GM23338 (cell line): ENCODE measurements at regions not wholly inside any gene's neighbourhood (a gene's known extent, or its start where the extent isn't known, plus 50 kb on each side); places are given as distances from the start of the nearest gene placed in this dataset.

Experiments used
- ATAC-seq: fragments of 200-7000 bp; cut with Tn5 transposase; 3 replicates; pipeline ENCODE4 v1.9.1; 2020
- DNase-seq: peaks from one replicate; pipeline ENCODE4 v3.0.0-alpha.2; 2015; ENCODE audit warnings: low spot score
- H2AFZ ChIP-seq: fragments of 200-600 bp; sonication (generic); 2 replicates; pipeline ENCODE4 v1.8.0; 2016; ENCODE audit warnings: antibody characterized with exemption, mild to moderate bottlenecking, moderate library complexity
- H3F3A ChIP-seq: fragments of 200-600 bp; sonication (generic); replicated peaks from 2 replicates; pipeline ENCODE4 v1.8.0; 2017; ENCODE audit warnings: antibody characterized with exemption, mixed run types, low read depth
- H3K27ac ChIP-seq: fragments of 200-600 bp; sonication (generic); 2 replicates; pipeline ENCODE4 v1.6.1; 2016; ENCODE audit warnings: low read depth
- H3K27me3 ChIP-seq: fragments of 200-600 bp; sonication (generic); 2 replicates; pipeline ENCODE4 v1.8.0; 2016; ENCODE audit warnings: mild to moderate bottlenecking, mixed run types, moderate library complexity; ENCODE audit not compliant: insufficient read depth
- H3K36me3 ChIP-seq: fragments of 200-600 bp; sonication (generic); 2 replicates; pipeline ENCODE4 v1.8.0; 2016; ENCODE audit warnings: mild to moderate bottlenecking; ENCODE audit not compliant: insufficient read depth
- H3K4me1 ChIP-seq: fragments of 200-600 bp; sonication (generic); 2 replicates; pipeline ENCODE4 v1.8.0; 2016; ENCODE audit warnings: mild to moderate bottlenecking, moderate library complexity; ENCODE audit not compliant: insufficient read depth
- H3K4me2 ChIP-seq: fragments of 200-600 bp; sonication (generic); 2 replicates; pipeline ENCODE4 v1.7.1; 2017; ENCODE audit warnings: mixed run types
- H3K4me3 ChIP-seq: fragments of 200-600 bp; sonication (generic); 2 replicates; pipeline ENCODE4 v1.6.1; 2016; ENCODE audit warnings: mixed run types
- H3K79me2 ChIP-seq: fragments of 200-600 bp; sonication (generic); replicated peaks from 2 replicates; pipeline ENCODE4 v1.8.0; 2017; ENCODE audit warnings: mild to moderate bottlenecking; ENCODE audit not compliant: insufficient read depth
- H3K9me2 ChIP-seq: fragments of 200-600 bp; sonication (generic); 2 replicates; pipeline ENCODE4 v1.8.0; 2017; ENCODE audit not compliant: insufficient read depth
- H4K20me1 ChIP-seq: fragments of 200-600 bp; sonication (generic); replicated peaks from 2 replicates; pipeline ENCODE4 v1.8.0; 2017; ENCODE audit warnings: mild to moderate bottlenecking; ENCODE audit not compliant: insufficient read depth
- H3K27ac Mint-ChIP-seq: 2 replicates; pipeline ENCODE4 v1.8.0; 2020; ENCODE audit warnings: inconsistent platforms, mild to moderate bottlenecking, moderate library complexity, mixed read lengths
- H3K27me3 Mint-ChIP-seq: 3 replicates; pipeline ENCODE4 v1.8.0; 2022; ENCODE audit warnings: low read depth, mild to moderate bottlenecking, moderate library complexity, mixed read lengths, inconsistent platforms; ENCODE audit not compliant: insufficient read depth, poor library complexity
- H3K36me3 Mint-ChIP-seq: 3 replicates; pipeline ENCODE4 v1.8.0; 2021; ENCODE audit warnings: low read depth, mild to moderate bottlenecking, inconsistent platforms, moderate library complexity, mixed read lengths
- H3K4me1 Mint-ChIP-seq: 3 replicates; pipeline ENCODE4 v1.8.0; 2020; ENCODE audit warnings: mild to moderate bottlenecking, inconsistent platforms, mixed read lengths
- H3K4me3 Mint-ChIP-seq: 3 replicates; pipeline ENCODE4 v1.8.0; 2021; ENCODE audit warnings: moderate library complexity, mild to moderate bottlenecking, inconsistent platforms, mixed read lengths
- H3K9me3 Mint-ChIP-seq: 3 replicates; pipeline ENCODE4 v1.8.0; 2020; ENCODE audit warnings: moderate library complexity, mild to moderate bottlenecking, inconsistent platforms, mixed read lengths
- CREB1 ChIP-seq: fragments of 250-450 bp; sonication (Bioruptor Pico); IDR thresholded peaks from 2 replicates; pipeline ENCODE4 v1.5.0; 2020; ENCODE audit warnings: low read depth, mild to moderate bottlenecking, moderate library complexity
- CTCF ChIP-seq, 2 experiments: fragments of 200-600 bp in 1 of 2; sonication (generic) in 1 of 2; conservative IDR thresholded peaks; 2 replicates each; pipeline versions ENCODE4 v1.5.1 to v1.6.1; 2016 to 2017; ENCODE audit warnings: antibody characterized with exemption in 2 of 2, low read depth in 2 of 2, mild to moderate bottlenecking in 2 of 2, moderate library complexity in 1 of 2
- EZH2 ChIP-seq: fragments of 200-600 bp; sonication (generic); IDR thresholded peaks from one replicate; pipeline ENCODE4 v1.8.0; 2017; ENCODE audit warnings: antibody characterized with exemption, mild to moderate bottlenecking, low read depth; ENCODE audit not compliant: unreplicated experiment
- EZH2phosphoT487 ChIP-seq: fragments of 200-600 bp; sonication (generic); IDR thresholded peaks from one replicate; pipeline ENCODE4 v1.8.1; 2018; ENCODE audit warnings: antibody characterized with exemption; ENCODE audit not compliant: unreplicated experiment
- JUNB ChIP-seq: IDR thresholded peaks from one replicate; pipeline ENCODE4 v1.6.1; 2016; ENCODE audit warnings: antibody characterized with exemption; ENCODE audit not compliant: unreplicated experiment
- NANOG ChIP-seq: IDR thresholded peaks from 2 replicates; pipeline ENCODE4 v1.6.1; 2016; ENCODE audit warnings: antibody characterized with exemption, borderline replicate concordance
- POLR2AphosphoS5 ChIP-seq: IDR thresholded peaks from 2 replicates; pipeline ENCODE4 v1.6.1; 2016; ENCODE audit warnings: antibody characterized with exemption, low read depth
- STAT1 ChIP-seq: IDR thresholded peaks from one replicate; pipeline ENCODE4 v1.6.1; 2016; ENCODE audit warnings: antibody characterized with exemption; ENCODE audit not compliant: unreplicated experiment

GRCh38 chr4:38205261-38205660 lies 245.1 kb downstream of the PTTG2 start:
- no peak for TF ChIP-seq POLR2AphosphoS5
- TF ChIP-seq EZH2: no peak
- no peak for TF ChIP-seq CREB1 (CRISPR knock-in tag)
- no peak for TF ChIP-seq CTCF (conservative IDR thresholded peaks at IDR 0.05; ENCODE audit: low read depth in 2 of 2)
- Histone ChIP-seq H3K79me2 (no peaks in the 10 kb centered on the region), H3K27me3 (no peaks in the 10 kb centered on the region), H4K20me1 (no peaks in the 10 kb centered on the region), H3K9me2 (peaks cover 3% of the 10 kb centered on the region; the same call in 1 of the 2 replicates), H3F3A (no peaks in the 10 kb centered on the region), H3K4me3 (no peak overlapping the region), H3K36me3 (no peaks in the 10 kb centered on the region), H3K4me1 (no peaks in the 10 kb centered on the region), H2AFZ (no peak overlapping the region), H3K27ac (no peak overlapping the region), H3K4me2 (no peak overlapping the region)
- Mint-ChIP-seq H3K9me3 (0 out of 3 replicates have a peak, but pooled peaks cover 2% of the 10 kb centered on the region), H3K27ac (no peak overlapping the region), H3K36me3 (no peaks in the 10 kb centered on the region), H3K4me1 (peaks cover 3% of the 10 kb centered on the region; the same call in 2 of the 3 replicates), H3K4me3 (no peak overlapping the region), H3K27me3 (no peaks in the 10 kb centered on the region)
- DNase-seq (no peak), ATAC-seq (no peak)

- no peak overlapping the region for H3K4me3 Mint-ChIP-seq
- H3K9me2 ChIP-seq: peaks cover 3% of the 10 kb centered on the region; the same call in 1 of the 2 replicates
- ATAC-seq: no peak
These were observed 246.9 kb downstream of the PTTG2 start for GRCh38 chr4:38207110-38207457.

GRCh38 chr4:38209654-38210053 lies 249.5 kb downstream of the PTTG2 start:
- H3K9me3 Mint-ChIP-seq: no peaks in the 10 kb centered on the region
- H3K36me3 Mint-ChIP-seq: no peaks in the 10 kb centered on the region

More at GRCh38 chr4:38207110-38207457, 246.9 kb downstream of the PTTG2 start:
- no peaks in the 10 kb centered on the region for H3K79me2 ChIP-seq
- H3K4me1 ChIP-seq: no peaks in the 10 kb centered on the region; the same call in 1 of the 2 replicates
- H3K27ac Mint-ChIP-seq: no peak overlapping the region
- H3K27me3 Mint-ChIP-seq: no peaks in the 10 kb centered on the region
- H3K9me3 Mint-ChIP-seq: 0 out of 3 replicates have a peak, but pooled peaks cover 2% of the 10 kb centered on the region
- H2AFZ ChIP-seq: no peak overlapping the region; the same call in 1 of the 2 replicates
- no peaks in the 10 kb centered on the region for H4K20me1 ChIP-seq
- no peak for DNase-seq
- no peak overlapping the region for H3K4me3 ChIP-seq
- H3K36me3 Mint-ChIP-seq: no peaks in the 10 kb centered on the region
- H3K4me1 Mint-ChIP-seq: peaks cover 6% of the 10 kb centered on the region; the same call in 2 of the 3 replicates
- no peaks in the 10 kb centered on the region for H3F3A ChIP-seq
- H3K27me3 ChIP-seq: no peaks in the 10 kb centered on the region
- TF ChIP-seq JUNB: no peak
- TF ChIP-seq EZH2phosphoT487: no peak
- TF ChIP-seq NANOG: no peak
- TF ChIP-seq STAT1: no peak
- no peak overlapping the region for H3K4me2 ChIP-seq
- no peak overlapping the region for H3K27ac ChIP-seq
- H3K36me3 ChIP-seq: no peaks in the 10 kb centered on the region

More at GRCh38 chr4:38209654-38210053, 249.5 kb downstream of the PTTG2 start:
- no peak for ATAC-seq
- no peak overlapping the region for H2AFZ ChIP-seq
- no peaks in the 10 kb centered on the region for H3K79me2 ChIP-seq
- no peaks in the 10 kb centered on the region for H3K27me3 ChIP-seq
- H3K36me3 ChIP-seq: no peaks in the 10 kb centered on the region
- H3F3A ChIP-seq: no peaks in the 10 kb centered on the region
- H3K4me1 Mint-ChIP-seq: peaks cover 9% of the 10 kb centered on the region; the same call in 2 of the 3 replicates
- H3K4me1 ChIP-seq: no peaks in the 10 kb centered on the region; the same call in 1 of the 2 replicates
- H3K4me3 ChIP-seq: no peak overlapping the region
- DNase-seq: no peak
- H3K4me2 ChIP-seq: no peak overlapping the region
- H3K27ac Mint-ChIP-seq: no peak overlapping the region
- no peak overlapping the region for H3K27ac ChIP-seq
- TF ChIP-seq CTCF (conservative IDR thresholded peaks at IDR 0.05; ENCODE audit: low read depth in 2 of 2): no peak
- no peaks in the 10 kb centered on the region for H3K9me2 ChIP-seq
- H4K20me1 ChIP-seq: no peaks in the 10 kb centered on the region
- H3K4me3 Mint-ChIP-seq: no peak overlapping the region
- no peaks in the 10 kb centered on the region for H3K27me3 Mint-ChIP-seq
